ENCODE measurements at regions not wholly inside any gene's neighbourhood (a gene's known extent, or its start where the extent isn't known, plus 50 kb on each side); places are given as distances from the start of the nearest gene placed in this dataset.

DNA sequence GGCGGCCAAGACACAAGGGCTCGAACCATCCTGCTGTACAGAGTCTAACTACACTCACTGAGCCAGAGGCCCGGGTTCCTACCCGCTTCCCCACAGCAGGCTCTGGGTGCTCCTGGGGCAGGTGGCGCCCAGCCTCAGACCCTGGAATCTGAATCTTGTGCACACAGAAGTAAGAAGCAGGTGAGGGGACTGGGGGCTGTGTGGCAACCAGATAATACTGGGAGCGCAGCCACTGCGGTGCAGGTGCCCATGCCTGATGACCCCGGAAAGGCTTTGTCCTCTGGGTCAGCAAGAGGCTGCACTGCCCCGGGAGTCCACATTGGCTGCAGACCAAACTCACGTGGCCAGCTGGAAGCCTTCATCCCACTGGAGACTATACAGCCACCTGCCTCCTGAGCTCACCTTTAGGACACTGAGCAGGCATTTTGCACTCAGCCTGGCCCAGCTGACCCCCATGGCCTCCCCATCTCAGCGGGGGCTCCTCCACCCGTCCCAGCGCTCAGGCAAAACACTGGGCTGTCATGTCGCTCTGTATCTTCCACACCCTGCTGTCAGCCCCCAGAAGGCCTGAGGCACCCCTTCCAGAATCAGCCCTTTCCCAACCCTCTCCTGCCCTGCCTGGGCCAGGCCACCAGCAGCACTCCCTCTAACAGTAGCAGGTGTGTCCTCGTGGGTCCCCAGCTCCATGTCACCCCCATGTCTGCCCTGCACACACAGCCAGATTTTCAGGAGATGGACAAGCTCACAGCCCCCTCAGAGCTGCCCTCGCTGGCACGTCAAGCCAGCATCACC lies 101.0 kb upstream of the IQSEC1 start:
- DNase-seq (ENCODE audit: low read depth, low spot score) (no peak), ATAC-seq (no peak), FAIRE-seq (no peak)
- Histone ChIP-seq H3K27ac (ENCODE audit: control insufficient read depth, insufficient read depth) (no peak overlapping the region), H3K79me2 (ENCODE audit: control insufficient read depth, insufficient read depth, low read length) (no peaks in the 10 kb centered on the region), H3K9me3 (replicated peaks; ENCODE audit: control insufficient read depth, insufficient read depth, low read length) (peaks cover 6% of the 10 kb centered on the region; the same call in 2 of the 3 replicates), H4K20me1 (ENCODE audit: control insufficient read depth, insufficient read depth) (no peaks in the 10 kb centered on the region), H3K9ac (ENCODE audit: control insufficient read depth, insufficient read depth, low read length) (no peak overlapping the region), H2AFZ (ENCODE audit: control insufficient read depth, low read depth, low read length) (no peak overlapping the region), H3K4me2 (ENCODE audit: control insufficient read depth, insufficient read depth) (no peak overlapping the region), H3K4me3 (no peak overlapping the region), H3K36me3 (ENCODE audit: control insufficient read depth in 2 of 2, insufficient read depth in 2 of 2, low read length in 1 of 2) (no peaks in the 10 kb centered on the region), H3K27me3 (replicated peaks in 1 of 2; ENCODE audit: control insufficient read depth in 2 of 2, insufficient read depth in 2 of 2, low read length in 1 of 2) (no peaks in the 10 kb centered on the region; a peak in 2 of 4 replicates), H3K4me1 (ENCODE audit: control insufficient read depth, insufficient read depth, low read length) (no peaks in the 10 kb centered on the region)
- RAD21 ChIA-PET (ENCODE audit: unreplicated experiment), result no interaction called here
- SMC1A ChIA-PET (ENCODE audit: uncharacterized antibody, unreplicated experiment), result no interaction called here
- in situ Hi-C loops (cut with MboI), result no loop called here
- intact Hi-C loops (cut with micrococcal nuclease; ENCODE audit: unreplicated experiment), result no loop called here
- 36% methylated on average over 15 of the region's 17 CpGs for WGBS (ENCODE audit: insufficient coverage, insufficient replicate concordance, low lambda C conversion rate, missing lambda C conversion rate)
- no TSS peak for BruUV-seq (replicated peaks)
- POLR2A ChIA-PET, result no interaction called here
- TF ChIP-seq MEF2B (IDR thresholded peaks at IDR 0.05; ENCODE audit: partially characterized antibody, poor library complexity, severe bottlenecking) (no peak), SMAD1 (IDR thresholded peaks at IDR 0.05; ENCODE audit: low read depth, partially characterized antibody) (no peak), TBL1XR1 (IDR thresholded peaks at IDR 0.05; ENCODE audit: low read depth, low read length) (no peak), SMARCA5 (IDR thresholded peaks at IDR 0.05) (no peak), RCOR1 (conservative IDR thresholded peaks at IDR 0.05; ENCODE audit: low read depth, low read length) (no peak), CBX5 (IDR thresholded peaks at IDR 0.05; ENCODE audit: low read depth) (no peak), STAT1 (conservative IDR thresholded peaks at IDR 0.05) (no peak), NRF1 (conservative IDR thresholded peaks at IDR 0.05; ENCODE audit: low read depth, low read length) (no peak), IKZF1 (conservative IDR thresholded peaks at IDR 0.05) (no peak), SMAD5 (IDR thresholded peaks at IDR 0.05; ENCODE audit: low read depth) (no peak), SP1 (IDR thresholded peaks at IDR 0.05; ENCODE audit: low read depth, low read length) (no peak), CHD4 (IDR thresholded peaks at IDR 0.05) (no peak), MTA2 (IDR thresholded peaks at IDR 0.05; ENCODE audit: low read depth) (no peak), ZNF384 (IDR thresholded peaks at IDR 0.05; ENCODE audit: borderline replicate concordance, low read depth, low read length) (no peak), NFIC (IDR thresholded peaks at IDR 0.05; ENCODE audit: low read depth, low read length) (no peak), GABPA (IDR thresholded peaks at IDR 0.05; ENCODE audit: low read depth) (no peak), EZH2 (IDR thresholded peaks at IDR 0.05; ENCODE audit: borderline replicate concordance, control insufficient read depth, low read depth, low read length) (no peak)
- TF ChIP-seq, protein P1, sequence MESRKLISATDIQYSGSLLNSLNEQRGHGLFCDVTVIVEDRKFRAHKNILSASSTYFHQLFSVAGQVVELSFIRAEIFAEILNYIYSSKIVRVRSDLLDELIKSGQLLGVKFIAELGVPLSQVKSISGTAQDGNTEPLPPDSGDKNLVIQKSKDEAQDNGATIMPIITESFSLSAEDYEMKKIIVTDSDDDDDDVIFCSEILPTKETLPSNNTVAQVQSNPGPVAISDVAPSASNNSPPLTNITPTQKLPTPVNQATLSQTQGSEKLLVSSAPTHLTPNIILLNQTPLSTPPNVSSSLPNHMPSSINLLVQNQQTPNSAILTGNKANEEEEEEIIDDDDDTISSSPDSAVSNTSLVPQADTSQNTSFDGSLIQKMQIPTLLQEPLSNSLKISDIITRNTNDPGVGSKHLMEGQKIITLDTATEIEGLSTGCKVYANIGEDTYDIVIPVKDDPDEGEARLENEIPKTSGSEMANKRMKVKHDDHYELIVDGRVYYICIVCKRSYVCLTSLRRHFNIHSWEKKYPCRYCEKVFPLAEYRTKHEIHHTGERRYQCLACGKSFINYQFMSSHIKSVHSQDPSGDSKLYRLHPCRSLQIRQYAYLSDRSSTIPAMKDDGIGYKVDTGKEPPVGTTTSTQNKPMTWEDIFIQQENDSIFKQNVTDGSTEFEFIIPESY (IDR thresholded peaks at IDR 0.05), result no peak
- TF ChIP-seq, protein P2, sequence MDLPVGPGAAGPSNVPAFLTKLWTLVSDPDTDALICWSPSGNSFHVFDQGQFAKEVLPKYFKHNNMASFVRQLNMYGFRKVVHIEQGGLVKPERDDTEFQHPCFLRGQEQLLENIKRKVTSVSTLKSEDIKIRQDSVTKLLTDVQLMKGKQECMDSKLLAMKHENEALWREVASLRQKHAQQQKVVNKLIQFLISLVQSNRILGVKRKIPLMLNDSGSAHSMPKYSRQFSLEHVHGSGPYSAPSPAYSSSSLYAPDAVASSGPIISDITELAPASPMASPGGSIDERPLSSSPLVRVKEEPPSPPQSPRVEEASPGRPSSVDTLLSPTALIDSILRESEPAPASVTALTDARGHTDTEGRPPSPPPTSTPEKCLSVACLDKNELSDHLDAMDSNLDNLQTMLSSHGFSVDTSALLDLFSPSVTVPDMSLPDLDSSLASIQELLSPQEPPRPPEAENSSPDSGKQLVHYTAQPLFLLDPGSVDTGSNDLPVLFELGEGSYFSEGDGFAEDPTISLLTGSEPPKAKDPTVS (IDR thresholded peaks at IDR 0.05; ENCODE audit: low read depth, low read length), result no peak
- TF ChIP-seq, protein P3, sequence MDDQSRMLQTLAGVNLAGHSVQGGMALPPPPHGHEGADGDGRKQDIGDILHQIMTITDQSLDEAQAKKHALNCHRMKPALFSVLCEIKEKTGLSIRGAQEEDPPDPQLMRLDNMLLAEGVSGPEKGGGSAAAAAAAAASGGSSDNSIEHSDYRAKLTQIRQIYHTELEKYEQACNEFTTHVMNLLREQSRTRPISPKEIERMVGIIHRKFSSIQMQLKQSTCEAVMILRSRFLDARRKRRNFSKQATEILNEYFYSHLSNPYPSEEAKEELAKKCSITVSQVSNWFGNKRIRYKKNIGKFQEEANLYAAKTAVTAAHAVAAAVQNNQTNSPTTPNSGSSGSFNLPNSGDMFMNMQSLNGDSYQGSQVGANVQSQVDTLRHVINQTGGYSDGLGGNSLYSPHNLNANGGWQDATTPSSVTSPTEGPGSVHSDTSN (IDR thresholded peaks at IDR 0.05; ENCODE audit: insufficient replicate concordance, low read depth, low read length), result no peak
- CTCF ChIA-PET, result no interaction called here
